MM.1S (cell line): ENCODE measurements at regions not wholly inside any gene's neighbourhood (a gene's known extent, or its start where the extent isn't known, plus 50 kb on each side); places are given as distances from the start of the nearest gene placed in this dataset.

ENCODE experiments used
- CTCF ChIP-seq: fragments of 300-600 bp; sonication (generic); IDR thresholded peaks from 2 replicates; pipeline ENCODE4 v1.5.1; 2016; ENCODE audit warnings: antibody characterized with exemption, low read length, mixed read lengths
- EZH2 ChIP-seq: fragments of 300-600 bp; sonication (generic); optimal IDR thresholded peaks from 2 replicates; pipeline ENCODE3; 2017; ENCODE audit warnings: low read depth, mild to moderate bottlenecking, antibody characterized with exemption, low read length, mixed read lengths
- EZH2phosphoT487 ChIP-seq: fragments of 300-600 bp; sonication (generic); IDR thresholded peaks from 2 replicates; pipeline ENCODE4 v1.6.1; 2018; ENCODE audit warnings: antibody characterized with exemption, low read length

GRCh38 chr22:22428222-22429098 is 80.1 kb downstream of the ZNF280B start:
- TF ChIP-seq CTCF (no peak), EZH2 (no peak), EZH2phosphoT487 (no peak)
